K562 (cell line): ENCODE measurements at regions not wholly inside any gene's neighbourhood (a gene's known extent, or its start where the extent isn't known, plus 50 kb on each side); places are given as distances from the start of the nearest gene placed in this dataset.

Experiments
- ATAC-seq: fragments of 200-7000 bp; cut with Tn5 transposase; 3 replicates; pipeline ENCODE4 v1.9.1; 2020; ENCODE audit warnings: moderate library complexity
- BruUV-seq: library from RNA; stranded (reverse); fragments of 400-500 nt; replicated peaks from 2 replicates; lab custom pipeline; 2021; lab: Mats Ljungman, UMichigan
- CTCF ChIA-PET: fragments of 300-600 bp; formaldehyde crosslinking; extraction: SDS; loops from one replicate; lab custom pipeline; 2021; ENCODE audit warnings: low intra/inter-chr PET ratio; lab: Yijun Ruan, JAX
- POLR2A ChIA-PET: fragments of 300-600, 350-650 bp; sonication (Branson Sonifier 250); formaldehyde crosslinking; extraction: SDS; loops from one replicate; lab custom pipeline; 2021; ENCODE audit warnings: antibody characterized with exemption, inconsistent platforms; lab: Yijun Ruan, JAX
- DNase-seq, 4 experiments: peaks; one replicate each; pipeline versions ENCODE4 v3.0.0 to v3.0.0-alpha.2; 2011 to 2018; ENCODE audit warnings: low spot score in 3 of 4, mixed read lengths in 3 of 4; ENCODE audit errors: extremely low read depth in 1 of 4
- FAIRE-seq: peaks from 2 replicates; lab custom pipeline; 2011; peaks lifted over from hg19 to GRCh38; lab: Jason Lieb, UNC
- H2AFZ ChIP-seq: 2 replicates; pipeline ENCODE4 v1.6.0; 2011; ENCODE audit warnings: low read depth, low read length, control low read depth, inconsistent platforms
- H3K27ac ChIP-seq: fragments of 200-600 bp; 3 replicates; pipeline ENCODE4 v1.8.0; 2011; ENCODE audit warnings: low read depth, mild to moderate bottlenecking, control low read depth, inconsistent platforms, low read length, moderate library complexity, mixed read lengths; ENCODE audit errors: extremely low read depth
- H3K27me3 ChIP-seq, 2 experiments: fragments of 300-600 bp in 1 of 2; 2 replicates in 1 of 2; 3 replicates in 1 of 2; pipeline versions ENCODE4 v1.6.0 to v1.8.0; 2011; ENCODE audit warnings: inconsistent platforms in 2 of 2, low read length in 2 of 2, mild to moderate bottlenecking in 1 of 2, mixed read lengths in 1 of 2, moderate library complexity in 1 of 2; ENCODE audit not compliant: control insufficient read depth in 2 of 2, insufficient read depth in 2 of 2
- H3K36me3 ChIP-seq: fragments of 300-600 bp; 3 replicates; pipeline ENCODE4 v1.8.0; 2011; ENCODE audit warnings: mild to moderate bottlenecking, low read length, inconsistent platforms; ENCODE audit not compliant: control insufficient read depth, insufficient read depth
- H3K4me1 ChIP-seq, 2 experiments: fragments of 200-600 bp in 1 of 2; replicated peaks in 1 of 2; 2 replicates in 1 of 2; 3 replicates in 1 of 2; pipeline versions ENCODE4 v1.5.1 to v1.8.0; 2011; ENCODE audit warnings: inconsistent platforms in 2 of 2, low read length in 2 of 2, mild to moderate bottlenecking in 1 of 2, mixed read lengths in 1 of 2, moderate library complexity in 1 of 2; ENCODE audit not compliant: control insufficient read depth in 2 of 2, insufficient read depth in 2 of 2
- H3K4me2 ChIP-seq: 2 replicates; pipeline ENCODE4 v1.6.1; 2011; ENCODE audit warnings: low read length, control low read depth, inconsistent platforms, mixed read lengths; ENCODE audit not compliant: insufficient read depth
- H3K4me3 ChIP-seq: fragments of 200-600 bp; sonication (generic), shearing (Covaris generic); 2 replicates; pipeline ENCODE4 v1.5.1; 2016; ENCODE audit warnings: control low read depth, inconsistent platforms
- H3K79me2 ChIP-seq: fragments of 200-600 bp; 3 replicates; pipeline ENCODE4 v1.8.0; 2011; ENCODE audit warnings: low read length, inconsistent platforms; ENCODE audit not compliant: control insufficient read depth, insufficient read depth
- H3K9ac ChIP-seq, 2 experiments: 2 replicates each; pipeline versions ENCODE4 v1.6.0 to v1.6.1; 2011; ENCODE audit warnings: low read depth in 2 of 2, low read length in 2 of 2, control low read depth in 1 of 2, inconsistent platforms in 1 of 2, mild to moderate bottlenecking in 1 of 2, mixed read lengths in 1 of 2; ENCODE audit not compliant: insufficient read depth in 1 of 2
- H3K9me1 ChIP-seq: one replicate; pipeline ENCODE4 v1.6.0; 2011; ENCODE audit warnings: inconsistent platforms, mild to moderate bottlenecking, low read length, moderate library complexity; ENCODE audit not compliant: control insufficient read depth, insufficient read depth
- H3K9me3 ChIP-seq: replicated peaks from 2 replicates; pipeline ENCODE4 v1.5.1; 2011; ENCODE audit warnings: low read depth, low read length, inconsistent platforms; ENCODE audit not compliant: control insufficient read depth, insufficient read depth
- H4K20me1 ChIP-seq: replicated peaks from 2 replicates; pipeline ENCODE4 v1.6.1; 2011; ENCODE audit warnings: low read length, inconsistent platforms, mixed read lengths; ENCODE audit not compliant: control insufficient read depth, insufficient read depth
- BACH1 ChIP-seq: fragments of 200-800 bp; sonication (Bioruptor generic); IDR thresholded peaks from 2 replicates; pipeline ENCODE4 v1.6.1; 2016; ENCODE audit warnings: missing genetic modification characterization, missing compliant biosample characterization
- CBX5 ChIP-seq: IDR thresholded peaks from 2 replicates; pipeline ENCODE4 v1.6.1; 2014; ENCODE audit warnings: low read depth, borderline replicate concordance
- CTCF ChIP-seq, 3 experiments: IDR thresholded peaks in 2 of 3; conservative IDR thresholded peaks in 1 of 3; 2 replicates each; pipeline ENCODE4 v1.5.1; 2011 to 2012; ENCODE audit warnings: low read length in 3 of 3, mild to moderate bottlenecking in 3 of 3, control low read depth in 2 of 3, improper control_type of control experiment in 1 of 3, inconsistent platforms in 1 of 3, low read depth in 1 of 3, mixed read lengths in 1 of 3, moderate library complexity in 1 of 3; ENCODE audit not compliant: insufficient read depth in 2 of 3
- E2F6 ChIP-seq, 2 experiments: IDR thresholded peaks; 2 replicates each; pipeline ENCODE4 v1.6.1; 2011; ENCODE audit warnings: borderline replicate concordance in 1 of 2, control low read depth in 1 of 2, low read depth in 1 of 2, low read length in 1 of 2, mild to moderate bottlenecking in 1 of 2, mixed read lengths in 1 of 2, moderate library complexity in 1 of 2; ENCODE audit not compliant: insufficient read depth in 1 of 2, insufficient read length in 1 of 2, poor library complexity in 1 of 2, severe bottlenecking in 1 of 2; ENCODE audit errors: extremely low read depth in 1 of 2
- EGR1 ChIP-seq: fragments of 450-650 bp; conservative IDR thresholded peaks from 2 replicates; pipeline ENCODE4 v1.6.1; 2017; ENCODE audit warnings: mild to moderate bottlenecking
- JUND ChIP-seq, 2 experiments: IDR thresholded peaks; 2 replicates in 1 of 2; 3 replicates in 1 of 2; pipeline ENCODE4 v1.6.1; 2011; ENCODE audit warnings: borderline replicate concordance in 2 of 2, low read depth in 2 of 2, low read length in 2 of 2, improper control_type of control experiment in 1 of 2, missing biosample characterization in 1 of 2, missing genetic modification characterization in 1 of 2, missing genetic modification reagents in 1 of 2
- NFE2L1 ChIP-seq: fragments of 450-650 bp; IDR thresholded peaks from 2 replicates; pipeline ENCODE4 v1.6.1; 2016; ENCODE audit warnings: missing genetic modification characterization, low read depth, mild to moderate bottlenecking, missing compliant biosample characterization, moderate library complexity, borderline replicate concordance
- RAD21 ChIP-seq, 2 experiments: fragments of 250-450 bp in 1 of 2; fragments of 450-650 bp in 1 of 2; sonication (Bioruptor Pico) in 1 of 2; formaldehyde crosslinking in 1 of 2; IDR thresholded peaks in 1 of 2; conservative IDR thresholded peaks in 1 of 2; 2 replicates each; pipeline versions ENCODE4 v1.4.0 to v1.8.0; 2020 to 2022; ENCODE audit warnings: mild to moderate bottlenecking in 2 of 2, moderate library complexity in 1 of 2
- RBFOX2 ChIP-seq: fragments of 200-400 bp; formaldehyde crosslinking; IDR thresholded peaks from 2 replicates; pipeline ENCODE4 v1.6.1; 2017; ENCODE audit warnings: low read depth, mild to moderate bottlenecking, low read length, moderate library complexity
- RCOR1 ChIP-seq, 2 experiments: IDR thresholded peaks; 2 replicates each; pipeline ENCODE4 v1.6.1; 2012; ENCODE audit warnings: low read depth in 2 of 2, low read length in 2 of 2, borderline replicate concordance in 1 of 2, improper control_type of control experiment in 1 of 2
- SMARCE1 ChIP-seq: fragments of 450-650 bp; IDR thresholded peaks from 2 replicates; pipeline ENCODE4 v1.7.1; 2016; ENCODE audit warnings: mild to moderate bottlenecking
- ZBTB8A ChIP-seq: fragments of 450-650 bp; IDR thresholded peaks from 2 replicates; pipeline ENCODE4 v1.6.1; 2018; ENCODE audit warnings: mild to moderate bottlenecking, moderate library complexity; ENCODE audit not compliant: partially characterized antibody
- ZNF398 ChIP-seq: fragments of 250-450 bp; sonication (Bioruptor Pico); IDR thresholded peaks from 2 replicates; pipeline ENCODE4 v1.8.0; 2021; ENCODE audit warnings: moderate library complexity, mild to moderate bottlenecking, inconsistent platforms
- ZNF586 ChIP-seq: fragments of 450-650 bp; formaldehyde crosslinking; conservative IDR thresholded peaks from 2 replicates; pipeline ENCODE4 v1.4.0; 2020; ENCODE audit warnings: mild to moderate bottlenecking, moderate library complexity
- WGBS: fragments of 100-300 bp; shearing (Covaris generic); methylation state at CpG from one replicate; pipeline ENCODE4 v1.1.6; 2016; ENCODE audit warnings: low coverage, mixed read lengths; ENCODE audit not compliant: insufficient coverage; ENCODE audit errors: missing lambda C conversion rate; 5-methylcytosine and 5-hydroxymethylcytosine counted together
- in situ Hi-C: fragments of 300-500 bp; cut with MboI; formaldehyde crosslinking; loops from 4 replicates; pipeline ENCODE4 v1.15.0; 2018; ENCODE audit warnings: inconsistent platforms, mixed read lengths
- intact Hi-C: fragments of 100-400 bp; cut with micrococcal nuclease; formaldehyde crosslinking; loops from 2 replicates; pipeline ENCODE4 v1.14.2; 2022

GRCh38 chr5:174793684-174794328, 69.4 kb downstream of the MSX2 start:
- no peak overlapping the region for H3K4me3 ChIP-seq
- H3K79me2 ChIP-seq = no peaks in the 10 kb centered on the region
- no peaks in the 10 kb centered on the region for H3K36me3 ChIP-seq
- FAIRE-seq = no peak
- DNase-seq = peak; percentile 57 to 65 (median 61)
- H3K9me1 ChIP-seq = no peaks in the 10 kb centered on the region
- no TSS peak for BruUV-seq
- under 1% methylated on average over 30 of the region's 31 CpGs for WGBS
- peaks cover 4% of the 10 kb centered on the region; the same call in 1 of the 2 replicates for H4K20me1 ChIP-seq
- ChIA-PET POLR2A (interaction anchor here (1.0 kb wide), 1 partner anchor 9 kb away, joined by 3 read pairs; no protein-coding TSS in a partner anchor), CTCF (interaction anchor here (1.2 to 1.8 kb wide), 2 partner anchors 374 to 467 kb away, joined by 4 to 14 read pairs; no protein-coding TSS in a partner anchor)
- no peak overlapping the region for H3K9ac ChIP-seq
- in situ Hi-C loops (no loop called here), intact Hi-C loops (loop anchor here (1.0 to 10.0 kb wide), 3 partner anchors 141 to 467 kb away; no protein-coding TSS in a partner anchor)
- H3K4me2 ChIP-seq = no peak overlapping the region
- H3K9me3 ChIP-seq = no peaks in the 10 kb centered on the region
- H2AFZ ChIP-seq = no peak overlapping the region
- peak; percentile 96 for ATAC-seq
- H3K4me1 ChIP-seq = peaks cover 0 to 4% of the 10 kb centered on the region in 2 experiments; a peak in 1 of 5 replicates
- no peak overlapping the region for H3K27ac ChIP-seq
- H3K27me3 ChIP-seq = peaks cover 0 to 4% of the 10 kb centered on the region in 2 experiments; a peak in 2 of 5 replicates
- TF ChIP-seq RCOR1 (IDR thresholded peaks at IDR 0.05; ENCODE audit: borderline replicate concordance in 1 of 2, low read depth in 2 of 2, low read length in 2 of 2) = peak; percentile 61 to 62; a peak in 3 of 4 replicates
- TF ChIP-seq CBX5 = no peak
- no peak for TF ChIP-seq JUND (IDR thresholded peaks at IDR 0.05; ENCODE audit: borderline replicate concordance, low read depth, low read length)
- no peak for TF ChIP-seq JUND (tag; IDR thresholded peaks at IDR 0.05; ENCODE audit: borderline replicate concordance, low read depth, low read length)
- TF ChIP-seq EGR1 = peak; percentile 18; the same call in 1 of the 2 replicates
- TF ChIP-seq ZNF398 = no peak
- no peak for TF ChIP-seq BACH1 (tag)
- TF ChIP-seq ZBTB8A = no peak
- peak in 1 of 2 experiments; percentile 45 for TF ChIP-seq E2F6 (IDR thresholded peaks at IDR 0.05; ENCODE audit: borderline replicate concordance in 1 of 2, extremely low read depth in 1 of 2, insufficient read depth in 1 of 2, insufficient read length in 1 of 2, low read depth in 1 of 2, low read length in 1 of 2, poor library complexity in 1 of 2, severe bottlenecking in 1 of 2)
- no peak for TF ChIP-seq NFE2L1
- peak; percentile 82 to 83 for TF ChIP-seq RAD21 (CRISPR knock-in tag; conservative IDR thresholded peaks at IDR 0.05 in 1 of 2, IDR thresholded peaks at IDR 0.05 in 1 of 2)
- TF ChIP-seq SMARCE1 = no peak
- TF ChIP-seq CTCF (IDR thresholded peaks at IDR 0.05 in 2 of 3, conservative IDR thresholded peaks at IDR 0.05 in 1 of 3; ENCODE audit: insufficient read depth in 2 of 3, low read depth in 1 of 3, low read length in 3 of 3) = peak; percentile 85 to 90 (median 86)
- no peak for TF ChIP-seq RBFOX2
- TF ChIP-seq ZNF586 (CRISPR knock-in tag) = no peak
